ENCODE measurements at regions not wholly inside any gene's neighbourhood (a gene's known extent, or its start where the extent isn't known, plus 50 kb on each side); places are given as distances from the start of the nearest gene placed in this dataset.
"Not testable (repeated sequence)": the region's sequence is repeated elsewhere in the genome, so short reads cannot be mapped to it uniquely, and the experiment has no call there.

DNA sequence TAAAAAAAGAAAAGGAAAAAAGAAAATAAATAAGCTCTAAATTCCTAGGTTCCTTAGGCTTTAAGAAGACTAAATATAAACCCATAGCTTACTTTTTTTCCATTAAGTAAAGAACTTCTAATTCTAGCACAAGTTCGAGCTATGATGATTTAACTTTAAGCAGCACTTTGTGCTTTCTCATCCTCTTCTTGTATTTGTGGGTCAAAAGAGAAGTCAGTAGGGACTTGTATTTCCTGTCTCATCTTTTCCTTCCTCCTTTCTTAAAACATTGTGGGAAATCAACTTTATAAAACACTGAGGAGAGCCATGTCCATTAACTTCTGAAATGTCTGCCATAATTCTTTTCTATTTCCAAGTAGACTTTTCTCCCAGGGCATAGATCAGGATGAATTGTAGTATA is 637.7 kb upstream of the CITED2 start:
- H3K27me3 ChIP-seq (replicated peaks; ENCODE audit: control insufficient read depth, insufficient read depth, low read length), result no peaks in the 10 kb centered on the region
- DNase-seq (ENCODE audit: low read depth), result no peak
- H3K9me3 ChIP-seq (ENCODE audit: control insufficient read depth, low read length), result peaks cover 5% of the 10 kb centered on the region
- no peak overlapping the region for H3K9ac ChIP-seq (ENCODE audit: low read length)
- no peak overlapping the region for H3K4me3 ChIP-seq (ENCODE audit: low read length)
- H3K36me3 ChIP-seq (ENCODE audit: control insufficient read depth, insufficient read depth, low read length, severe bottlenecking), result no peaks in the 10 kb centered on the region
- peaks cover 12% of the 10 kb centered on the region for H3K4me1 ChIP-seq (ENCODE audit: control insufficient read depth, insufficient read depth, low read length)

DNA sequence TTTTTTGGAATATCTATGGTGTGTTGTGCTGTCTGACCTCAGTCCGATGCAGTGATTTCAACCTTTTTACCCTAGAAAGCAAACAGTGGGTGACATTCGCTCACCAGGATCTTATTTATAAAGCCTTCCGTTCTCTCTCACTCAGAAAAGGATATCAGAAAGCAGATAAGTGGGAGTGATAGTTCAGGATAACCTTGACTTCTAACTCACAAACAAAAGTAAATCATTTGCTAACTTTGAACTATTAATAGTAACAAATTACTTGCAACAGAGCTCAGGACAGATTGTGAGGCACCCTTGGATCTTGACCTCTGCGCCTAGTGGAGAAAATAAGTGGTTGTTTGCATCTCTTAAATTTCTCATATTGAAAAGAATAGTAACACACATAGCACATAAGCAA is 637.1 kb upstream of the CITED2 start:
- peaks cover 11% of the 10 kb centered on the region for H3K4me1 ChIP-seq (ENCODE audit: control insufficient read depth, insufficient read depth, low read length)
- H3K9ac ChIP-seq (ENCODE audit: low read length), result no peak overlapping the region
- no peak overlapping the region for H3K4me3 ChIP-seq (ENCODE audit: low read length)
- DNase-seq (ENCODE audit: low read depth), result no peak
- H3K27me3 ChIP-seq (replicated peaks; ENCODE audit: control insufficient read depth, insufficient read depth, low read length), result no peaks in the 10 kb centered on the region
- no peaks in the 10 kb centered on the region for H3K36me3 ChIP-seq (ENCODE audit: control insufficient read depth, insufficient read depth, low read length, severe bottlenecking)
- peaks cover 5% of the 10 kb centered on the region for H3K9me3 ChIP-seq (ENCODE audit: control insufficient read depth, low read length)

DNA sequence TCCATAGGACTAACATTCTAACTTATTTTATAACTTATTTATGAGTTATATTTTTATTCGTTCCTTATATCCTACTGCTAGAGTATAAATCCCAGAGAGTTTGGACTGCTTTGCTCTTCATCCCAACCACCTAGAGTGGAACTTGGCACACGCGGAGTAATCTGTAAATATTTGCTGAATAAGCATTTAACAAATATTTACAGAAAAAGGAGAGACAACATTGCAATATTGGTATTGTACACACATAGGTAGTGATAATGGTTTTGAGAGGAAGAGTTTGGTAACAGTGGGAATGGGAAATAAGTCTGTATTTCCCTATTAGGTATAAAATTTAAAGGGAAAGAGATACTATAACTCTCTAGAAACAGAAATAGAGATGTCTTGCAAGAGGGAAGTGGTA is 634.8 kb upstream of the CITED2 start:
- Histone ChIP-seq H3K9me3 (ENCODE audit: control insufficient read depth, low read length) (peaks cover 5% of the 10 kb centered on the region), H3K4me3 (ENCODE audit: low read length) (no peak overlapping the region), H3K36me3 (ENCODE audit: control insufficient read depth, insufficient read depth, low read length, severe bottlenecking) (no peaks in the 10 kb centered on the region), H3K4me1 (ENCODE audit: control insufficient read depth, insufficient read depth, low read length) (peaks cover 11% of the 10 kb centered on the region), H3K27me3 (replicated peaks; ENCODE audit: control insufficient read depth, insufficient read depth, low read length) (no peaks in the 10 kb centered on the region), H3K9ac (ENCODE audit: low read length) (no peak overlapping the region)
- no peak for DNase-seq (ENCODE audit: low read depth)

DNA sequence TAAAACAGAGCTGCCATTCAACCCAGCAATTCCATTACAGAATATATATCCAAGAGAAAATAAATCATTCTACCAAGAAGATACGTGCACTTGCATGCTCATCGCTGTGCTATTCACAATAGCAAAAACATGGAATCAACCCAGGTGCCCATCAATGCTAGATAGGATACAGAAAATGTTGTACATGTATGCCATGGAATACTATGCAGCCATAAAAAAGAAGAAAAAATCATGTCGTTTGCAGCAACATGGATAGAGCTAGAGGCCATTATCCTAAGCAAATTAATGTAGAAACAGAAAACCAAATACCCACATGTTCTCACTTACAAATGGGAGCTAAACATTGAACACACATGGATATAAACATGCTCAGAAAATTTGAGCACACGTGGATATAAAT is 633.1 kb upstream of the CITED2 start:
- no peak for DNase-seq (ENCODE audit: low read depth)
- Histone ChIP-seq H3K36me3 (ENCODE audit: control insufficient read depth, insufficient read depth, low read length, severe bottlenecking) (no peaks in the 10 kb centered on the region), H3K9me3 (ENCODE audit: control insufficient read depth, low read length) (peaks cover 5% of the 10 kb centered on the region), H3K9ac (ENCODE audit: low read length) (no peak overlapping the region), H3K4me3 (ENCODE audit: low read length) (no peak overlapping the region), H3K4me1 (ENCODE audit: control insufficient read depth, insufficient read depth, low read length) (peaks cover 18% of the 10 kb centered on the region), H3K27me3 (replicated peaks; ENCODE audit: control insufficient read depth, insufficient read depth, low read length) (no peaks in the 10 kb centered on the region)

DNA sequence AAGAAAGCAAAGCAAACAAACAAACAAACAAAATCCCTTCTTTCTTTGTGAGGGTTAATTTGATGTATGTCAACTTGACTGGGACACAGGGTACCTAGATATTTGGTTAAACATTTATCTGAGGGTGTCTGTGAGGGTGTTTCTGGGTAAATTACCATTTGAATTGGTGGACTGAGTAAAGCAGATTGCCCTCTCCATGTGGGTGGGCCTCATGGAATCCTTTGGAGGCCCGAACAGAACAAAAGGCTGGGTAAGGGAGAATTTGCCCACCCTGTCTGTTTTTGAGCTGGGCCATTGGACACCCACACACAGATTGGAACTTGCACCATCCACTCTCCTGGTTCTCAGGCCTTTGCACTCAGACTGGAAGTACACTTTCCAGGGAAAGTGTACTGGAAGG is 628.8 kb upstream of the CITED2 start:
- Histone ChIP-seq H3K9me3 (ENCODE audit: control insufficient read depth, low read length) (peaks cover 5% of the 10 kb centered on the region), H3K9ac (ENCODE audit: low read length) (peak overlapping the region; percentile 48), H3K36me3 (ENCODE audit: control insufficient read depth, insufficient read depth, low read length, severe bottlenecking) (no peaks in the 10 kb centered on the region), H3K27me3 (replicated peaks; ENCODE audit: control insufficient read depth, insufficient read depth, low read length) (no peaks in the 10 kb centered on the region), H3K4me3 (ENCODE audit: low read length) (no peak overlapping the region), H3K4me1 (ENCODE audit: control insufficient read depth, insufficient read depth, low read length) (peaks cover 23% of the 10 kb centered on the region)
- peak; percentile 7 for DNase-seq (ENCODE audit: low read depth)

DNA sequence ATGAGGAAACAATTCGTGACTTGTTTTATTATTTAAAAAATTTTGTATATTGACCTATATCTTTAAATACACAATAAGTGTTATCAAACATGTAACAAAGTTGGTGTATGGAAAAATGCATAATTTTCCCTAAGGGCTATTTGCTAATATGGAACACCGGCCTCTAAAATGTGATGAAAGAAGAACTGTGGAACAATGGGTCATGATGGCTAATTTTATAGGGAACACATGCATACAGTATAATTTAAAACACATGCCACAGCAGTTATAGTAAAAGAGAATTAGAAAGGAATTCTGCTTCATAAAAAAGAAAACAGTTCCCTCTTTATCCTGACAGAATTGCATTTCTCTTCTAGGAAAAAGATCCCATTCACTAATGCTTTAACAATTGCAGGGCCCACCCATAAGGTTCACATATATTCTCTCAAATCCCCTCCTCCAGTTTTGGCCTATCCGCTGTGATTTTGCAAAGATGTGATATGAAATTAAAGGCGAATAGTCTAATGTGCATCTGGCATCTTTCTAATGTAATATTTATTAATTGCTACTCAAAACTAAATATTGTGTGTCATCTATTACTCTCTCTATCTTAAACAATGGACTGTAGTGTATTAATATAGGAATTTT is 628.1 kb upstream of the CITED2 start:
- H3K9me3 ChIP-seq (ENCODE audit: control insufficient read depth, low read length), result peaks cover under 1% of the 10 kb centered on the region
- DNase-seq (ENCODE audit: low read depth), result peak; percentile 93
- peaks cover 23% of the 10 kb centered on the region for H3K4me1 ChIP-seq (ENCODE audit: control insufficient read depth, insufficient read depth, low read length)
- no peaks in the 10 kb centered on the region for H3K27me3 ChIP-seq (replicated peaks; ENCODE audit: control insufficient read depth, insufficient read depth, low read length)
- no peak overlapping the region for H3K4me3 ChIP-seq (ENCODE audit: low read length)
- H3K36me3 ChIP-seq (ENCODE audit: control insufficient read depth, insufficient read depth, low read length, severe bottlenecking), result no peaks in the 10 kb centered on the region
- peak overlapping the region; percentile 48 for H3K9ac ChIP-seq (ENCODE audit: low read length)

DNA sequence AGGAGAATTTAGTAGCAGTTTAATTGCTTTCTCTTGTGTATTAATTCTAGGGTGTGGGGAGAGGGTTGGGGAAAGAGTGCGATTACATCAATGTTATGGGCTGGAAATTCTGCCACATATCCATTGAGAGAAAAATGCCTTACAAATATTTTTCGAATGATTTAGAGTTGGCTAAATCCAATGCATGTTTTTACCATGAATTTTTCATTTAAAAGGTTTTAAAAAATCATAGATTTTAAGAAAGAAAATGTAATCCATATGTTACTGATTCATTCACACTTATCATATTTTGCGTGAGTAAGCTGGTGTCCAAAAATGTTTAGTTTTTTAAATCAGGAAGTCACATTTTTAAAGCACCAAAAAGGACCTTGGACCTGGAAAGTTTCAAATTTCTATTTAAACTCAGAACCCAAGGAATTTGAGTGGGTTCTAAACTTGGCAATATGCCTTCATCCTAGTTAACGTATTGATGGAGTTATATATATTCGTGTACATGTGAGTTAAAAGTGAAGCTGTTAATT is 627.4 kb upstream of the CITED2 start:
- Histone ChIP-seq H3K9me3 (ENCODE audit: control insufficient read depth, low read length) (no peaks in the 10 kb centered on the region), H3K27me3 (replicated peaks; ENCODE audit: control insufficient read depth, insufficient read depth, low read length) (no peaks in the 10 kb centered on the region), H3K36me3 (ENCODE audit: control insufficient read depth, insufficient read depth, low read length, severe bottlenecking) (no peaks in the 10 kb centered on the region), H3K9ac (ENCODE audit: low read length) (peak overlapping the region; percentile 48), H3K4me3 (ENCODE audit: low read length) (no peak overlapping the region), H3K4me1 (ENCODE audit: control insufficient read depth, insufficient read depth, low read length) (peaks cover 23% of the 10 kb centered on the region)
- peak; percentile 78 for DNase-seq (ENCODE audit: low read depth)

DNA sequence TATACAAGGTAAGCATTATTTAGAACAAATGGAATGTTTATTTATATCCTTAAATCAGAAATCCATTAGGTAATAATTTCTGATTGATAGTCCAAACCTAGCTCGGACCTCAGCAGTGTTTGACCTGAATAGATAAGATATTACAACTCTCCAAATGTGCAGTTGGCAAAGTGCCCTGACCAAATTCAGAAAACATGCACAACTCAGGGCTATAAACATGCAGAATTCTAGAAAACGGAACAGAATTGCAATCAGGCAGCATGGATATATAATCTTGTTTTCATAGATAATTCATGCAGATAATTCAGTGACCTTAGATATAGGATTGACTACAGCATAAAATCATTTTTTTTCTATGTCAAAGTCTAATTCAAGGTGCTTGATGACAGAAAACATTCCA is 626.6 kb upstream of the CITED2 start:
- DNase-seq (ENCODE audit: low read depth), result peak; percentile 25
- H3K36me3 ChIP-seq (ENCODE audit: control insufficient read depth, insufficient read depth, low read length, severe bottlenecking), result no peaks in the 10 kb centered on the region

DNA sequence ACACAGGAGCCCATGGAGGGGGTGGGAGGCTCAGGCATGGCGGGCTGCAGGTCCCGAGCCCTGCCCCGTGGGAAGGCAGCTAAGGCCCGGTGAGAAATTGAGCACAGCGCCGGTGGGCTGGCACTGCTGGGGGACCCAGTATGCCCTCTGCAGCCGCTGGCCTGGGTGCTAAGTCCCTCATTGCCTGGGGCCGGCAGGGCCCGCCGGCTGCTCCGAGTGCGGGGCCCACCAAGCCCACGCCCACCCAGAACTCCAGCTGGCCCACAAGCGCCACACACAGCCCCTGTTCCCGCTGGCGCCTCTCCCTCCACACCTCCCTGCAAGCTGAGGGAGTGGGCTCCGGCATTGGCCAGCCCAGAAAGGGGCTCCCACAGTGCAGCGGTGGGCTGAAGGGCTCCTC is 625.2 kb upstream of the CITED2 start:
- H3K4me3 ChIP-seq (ENCODE audit: low read length); DNase-seq (ENCODE audit: low read depth); H3K9ac ChIP-seq (ENCODE audit: low read length); H3K36me3 ChIP-seq (ENCODE audit: control insufficient read depth, insufficient read depth, low read length, severe bottlenecking); H3K27me3 ChIP-seq (replicated peaks; ENCODE audit: control insufficient read depth, insufficient read depth, low read length); H3K9me3 ChIP-seq (ENCODE audit: control insufficient read depth, low read length): not testable (repeated sequence)
- H3K4me1 ChIP-seq (ENCODE audit: control insufficient read depth, insufficient read depth, low read length), result peaks cover 23% of the 10 kb centered on the region

More for the DNA sequence above, 626.6 kb upstream of the CITED2 start:
- H3K9ac ChIP-seq (ENCODE audit: low read length), result peak overlapping the region; percentile 48
- no peaks in the 10 kb centered on the region for H3K9me3 ChIP-seq (ENCODE audit: control insufficient read depth, low read length)
- no peaks in the 10 kb centered on the region for H3K27me3 ChIP-seq (replicated peaks; ENCODE audit: control insufficient read depth, insufficient read depth, low read length)
- H3K4me1 ChIP-seq (ENCODE audit: control insufficient read depth, insufficient read depth, low read length), result peaks cover 23% of the 10 kb centered on the region
- H3K4me3 ChIP-seq (ENCODE audit: low read length), result no peak overlapping the region

DNA sequence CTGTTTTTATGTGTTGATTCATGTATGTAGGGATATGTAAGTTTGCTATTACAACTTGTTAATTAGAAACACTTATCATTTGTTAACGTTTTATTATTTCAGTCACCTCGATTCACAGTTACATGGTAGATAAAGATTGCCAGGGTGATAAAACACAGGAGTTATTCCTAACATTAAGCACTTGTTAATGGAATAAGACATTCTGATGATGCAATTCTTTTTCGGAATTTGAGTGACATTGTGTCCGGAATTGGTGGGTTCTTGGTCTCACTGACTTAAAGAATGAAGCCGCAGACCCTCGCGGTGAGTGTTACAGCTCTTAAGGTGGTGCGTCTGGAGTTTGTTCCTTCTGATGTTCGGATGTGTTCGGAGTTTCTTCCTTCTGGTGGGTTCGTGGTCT is 624.0 kb upstream of the CITED2 start:
- peaks cover 23% of the 10 kb centered on the region for H3K4me1 ChIP-seq (ENCODE audit: control insufficient read depth, insufficient read depth, low read length)
- DNase-seq (ENCODE audit: low read depth); H3K27me3 ChIP-seq (replicated peaks; ENCODE audit: control insufficient read depth, insufficient read depth, low read length); H3K4me3 ChIP-seq (ENCODE audit: low read length); H3K9me3 ChIP-seq (ENCODE audit: control insufficient read depth, low read length); H3K36me3 ChIP-seq (ENCODE audit: control insufficient read depth, insufficient read depth, low read length, severe bottlenecking); H3K9ac ChIP-seq (ENCODE audit: low read length): not testable (repeated sequence)

DNA sequence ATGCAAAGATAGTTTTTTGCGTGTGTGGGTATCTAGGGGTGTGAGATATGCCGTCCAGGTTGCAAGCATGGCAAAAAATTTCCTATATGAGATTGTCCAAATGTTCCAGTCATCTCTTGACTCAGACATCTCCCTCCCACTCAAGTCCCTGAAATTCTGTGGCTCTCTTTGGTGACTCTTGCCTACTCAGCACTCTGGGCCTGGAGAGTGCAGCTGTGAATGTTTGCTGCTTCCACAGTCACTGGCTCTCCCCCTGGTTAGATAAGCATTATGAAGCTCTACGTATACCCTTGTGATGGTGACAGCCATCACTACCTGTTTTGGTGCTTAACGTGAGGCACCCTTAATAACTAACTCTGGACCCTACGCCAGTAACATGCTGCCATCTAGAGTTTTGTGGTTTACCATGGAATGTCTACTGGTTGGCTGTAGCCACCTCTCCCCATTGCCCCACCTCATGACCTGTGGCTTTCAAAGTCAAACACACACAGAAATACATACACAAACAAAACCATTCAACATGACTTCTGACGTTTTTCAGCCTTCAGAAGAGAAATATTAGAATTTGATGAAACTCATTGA is 621.9 kb upstream of the CITED2 start:
- Histone ChIP-seq H3K4me1 (ENCODE audit: control insufficient read depth, insufficient read depth, low read length) (peaks cover 5% of the 10 kb centered on the region), H3K9ac (ENCODE audit: low read length) (no peak overlapping the region), H3K36me3 (ENCODE audit: control insufficient read depth, insufficient read depth, low read length, severe bottlenecking) (no peaks in the 10 kb centered on the region), H3K27me3 (replicated peaks; ENCODE audit: control insufficient read depth, insufficient read depth, low read length) (no peaks in the 10 kb centered on the region), H3K4me3 (ENCODE audit: low read length) (no peak overlapping the region), H3K9me3 (ENCODE audit: control insufficient read depth, low read length) (no peaks in the 10 kb centered on the region)
- DNase-seq (ENCODE audit: low read depth), result no peak

DNA sequence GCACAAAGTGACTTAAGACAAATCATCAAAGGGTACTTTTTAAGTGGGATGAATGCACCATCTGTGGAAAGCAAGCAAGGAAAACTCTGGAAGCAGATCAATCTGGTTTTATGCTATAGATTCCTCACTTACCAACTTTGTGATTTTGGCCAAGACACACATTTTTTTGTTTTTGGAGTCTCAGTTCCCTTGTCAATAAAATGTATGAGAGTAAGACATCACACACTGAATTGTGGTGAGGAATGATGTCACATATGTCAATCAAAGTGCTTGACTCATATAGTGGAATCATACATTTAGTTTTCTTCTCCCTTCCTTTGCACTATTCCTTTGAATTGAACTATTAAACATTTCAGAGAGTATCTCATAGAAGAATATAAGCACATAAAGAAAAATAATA is 620.5 kb upstream of the CITED2 start:
- no peak overlapping the region for H3K4me3 ChIP-seq (ENCODE audit: low read length)
- no peaks in the 10 kb centered on the region for H3K36me3 ChIP-seq (ENCODE audit: control insufficient read depth, insufficient read depth, low read length, severe bottlenecking)
- no peak for DNase-seq (ENCODE audit: low read depth)
- H3K9ac ChIP-seq (ENCODE audit: low read length), result no peak overlapping the region
- H3K9me3 ChIP-seq (ENCODE audit: control insufficient read depth, low read length), result no peaks in the 10 kb centered on the region
- H3K27me3 ChIP-seq (replicated peaks; ENCODE audit: control insufficient read depth, insufficient read depth, low read length), result no peaks in the 10 kb centered on the region
- peaks cover 7% of the 10 kb centered on the region for H3K4me1 ChIP-seq (ENCODE audit: control insufficient read depth, insufficient read depth, low read length)

All from adipocyte (in vitro differentiated cells).